Activated CD4-positive, alpha-beta T cell treated with anti-CD3 and anti-CD28 coated beads for 36 hours (primary cell): ENCODE measurements at regions not wholly inside any gene's neighbourhood (a gene's known extent, or its start where the extent isn't known, plus 50 kb on each side); places are given as distances from the start of the nearest gene placed in this dataset.

Experiments
- ATAC-seq: fragments of 200-7000 bp; cut with Tn5 transposase; one replicate; pipeline ENCODE4 v1.10.0; 2021; ENCODE audit warnings: mild to moderate bottlenecking, moderate library complexity
- CTCF ChIA-PET: fragments of 350-600 bp; sonication (Branson Sonifier 250); formaldehyde crosslinking; loops from one replicate; lab custom pipeline; 2021; ENCODE audit warnings: antibody characterized with exemption; lab: Charles Lee
- POLR2A ChIA-PET: fragments of 350-600 bp; sonication (Branson Sonifier 250); formaldehyde crosslinking; loops from one replicate; lab custom pipeline; 2021; ENCODE audit warnings: antibody characterized with exemption, inconsistent platforms; lab: Charles Lee
- DNase-seq: peaks from one replicate; pipeline ENCODE4 v3.0.0-alpha.2; 2020
- H3K27ac Mint-ChIP-seq: one replicate; pipeline ENCODE4 v1.8.0; 2021; ENCODE audit warnings: mixed read lengths
- H3K27me3 Mint-ChIP-seq: one replicate; pipeline ENCODE4 v1.8.0; 2021; ENCODE audit warnings: mixed read lengths
- H3K36me3 Mint-ChIP-seq: one replicate; pipeline ENCODE4 v1.8.0; 2021; ENCODE audit warnings: low read depth, mixed read lengths
- H3K4me1 Mint-ChIP-seq: one replicate; pipeline ENCODE4 v1.8.0; 2021; ENCODE audit warnings: mixed read lengths
- H3K4me3 Mint-ChIP-seq: one replicate; pipeline ENCODE4 v1.8.0; 2021; ENCODE audit warnings: mild to moderate bottlenecking, moderate library complexity, mixed read lengths
- H3K9me3 Mint-ChIP-seq: one replicate; pipeline ENCODE4 v1.8.0; 2021; ENCODE audit warnings: low read depth, mixed read lengths
- intact Hi-C, 2 experiments: fragments of 100-400 bp; cut with DNase I in 1 of 2; cut with micrococcal nuclease in 1 of 2; formaldehyde crosslinking; loops; one replicate each; pipeline versions ENCODE4 v1.14.2 to v1.15.1; 2022 to 2024; cut with DNase I, micrococcal nuclease

DNA sequence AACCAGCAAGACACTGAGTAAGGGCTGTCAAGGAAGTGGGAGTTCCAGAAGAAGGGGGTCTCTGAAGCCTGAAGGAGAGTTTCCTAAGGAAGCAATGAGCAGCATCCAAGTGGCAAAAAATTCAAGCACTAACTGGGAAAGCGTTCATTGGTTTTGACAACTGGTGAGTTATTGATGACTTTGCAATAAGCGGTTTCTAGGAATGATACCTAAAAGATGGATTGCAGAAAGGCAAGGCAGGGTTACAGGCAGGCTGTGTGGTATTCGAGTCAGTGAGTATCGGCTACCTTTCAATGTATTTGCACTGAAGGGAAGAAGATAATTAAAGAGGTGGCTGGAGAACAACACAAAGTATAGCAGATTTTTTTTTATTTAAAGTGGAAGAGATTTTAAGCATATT is 59.3 kb upstream of the NCAM1 start:
- H3K9me3 Mint-ChIP-seq: no peaks in the 10 kb centered on the region
- POLR2A ChIA-PET: no interaction called here
- intact Hi-C loops: no loop called here
- no peak for ATAC-seq
- no peak overlapping the region for H3K4me3 Mint-ChIP-seq
- no peak for DNase-seq
- no peak overlapping the region for H3K27ac Mint-ChIP-seq
- CTCF ChIA-PET: no interaction called here
- no peaks in the 10 kb centered on the region for H3K4me1 Mint-ChIP-seq
- peaks cover 6% of the 10 kb centered on the region for H3K27me3 Mint-ChIP-seq
- no peaks in the 10 kb centered on the region for H3K36me3 Mint-ChIP-seq

DNA sequence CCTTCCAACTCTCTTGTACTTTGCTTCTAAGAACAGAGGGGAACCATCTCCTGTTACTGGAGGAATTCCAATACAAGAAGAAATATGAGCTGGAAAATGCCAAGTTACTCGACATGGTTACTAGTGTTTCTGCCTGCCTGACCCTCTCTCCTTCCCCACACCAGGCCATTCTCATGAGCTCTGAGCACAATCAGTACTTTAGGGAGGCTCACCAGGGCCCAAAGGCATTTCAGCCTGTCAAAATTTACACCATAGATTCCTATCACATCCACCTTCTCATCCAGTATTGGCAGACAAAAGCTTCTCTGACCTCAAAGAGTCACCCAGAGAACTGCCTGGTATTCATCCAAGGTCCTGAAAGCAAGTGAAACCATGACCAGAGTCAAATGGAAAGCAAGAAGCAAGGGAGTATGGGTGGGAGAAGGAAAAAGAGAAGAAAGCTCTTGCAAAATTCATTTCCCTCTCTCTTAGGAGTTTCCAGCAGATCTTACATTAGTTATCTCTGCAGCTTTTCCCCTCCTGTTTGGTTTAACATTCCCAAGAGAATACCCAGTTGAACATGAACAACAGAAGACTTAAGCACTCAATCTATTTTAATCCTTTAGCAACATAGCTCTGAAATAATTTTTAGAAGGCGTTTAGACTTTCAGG is 58.7 kb upstream of the NCAM1 start:
- Mint-ChIP-seq H3K4me1 (no peaks in the 10 kb centered on the region), H3K4me3 (no peak overlapping the region), H3K27ac (no peak overlapping the region), H3K9me3 (no peaks in the 10 kb centered on the region), H3K27me3 (peaks cover 6% of the 10 kb centered on the region), H3K36me3 (no peaks in the 10 kb centered on the region)
- intact Hi-C loops: no loop called here
- DNase-seq (no peak), ATAC-seq (no peak)
- ChIA-PET POLR2A (no interaction called here), CTCF (interaction anchor here (0.6 kb wide), 1 partner anchor 509 kb away, joined by 3 read pairs; no protein-coding TSS in a partner anchor)

DNA sequence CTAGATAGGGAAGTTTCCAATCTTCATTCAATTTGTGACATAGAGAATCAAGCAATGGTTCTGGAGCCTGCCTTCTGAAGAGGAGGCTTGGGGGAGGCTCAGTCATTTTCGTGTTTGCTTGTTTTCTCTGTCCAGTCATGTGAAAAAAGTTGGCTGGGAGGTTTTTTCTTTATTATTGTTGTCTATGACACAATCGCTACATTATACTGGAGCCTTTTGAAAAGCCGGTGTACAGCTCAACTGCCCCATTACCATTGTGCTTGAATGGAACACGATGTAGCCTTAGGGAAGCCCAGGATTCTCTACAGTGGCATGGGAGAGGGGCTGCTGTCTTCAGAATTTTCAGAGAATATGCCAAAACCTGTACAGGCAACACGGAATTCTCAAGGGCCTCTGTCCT is 57.9 kb upstream of the NCAM1 start:
- intact Hi-C loops: no loop called here
- no peaks in the 10 kb centered on the region for H3K4me1 Mint-ChIP-seq
- no peak for ATAC-seq
- no peak overlapping the region for H3K4me3 Mint-ChIP-seq
- POLR2A ChIA-PET: no interaction called here
- H3K27me3 Mint-ChIP-seq: peaks cover 8% of the 10 kb centered on the region
- no peaks in the 10 kb centered on the region for H3K9me3 Mint-ChIP-seq
- DNase-seq: no peak
- no peaks in the 10 kb centered on the region for H3K36me3 Mint-ChIP-seq
- H3K27ac Mint-ChIP-seq: no peak overlapping the region
- CTCF ChIA-PET: no interaction called here

DNA sequence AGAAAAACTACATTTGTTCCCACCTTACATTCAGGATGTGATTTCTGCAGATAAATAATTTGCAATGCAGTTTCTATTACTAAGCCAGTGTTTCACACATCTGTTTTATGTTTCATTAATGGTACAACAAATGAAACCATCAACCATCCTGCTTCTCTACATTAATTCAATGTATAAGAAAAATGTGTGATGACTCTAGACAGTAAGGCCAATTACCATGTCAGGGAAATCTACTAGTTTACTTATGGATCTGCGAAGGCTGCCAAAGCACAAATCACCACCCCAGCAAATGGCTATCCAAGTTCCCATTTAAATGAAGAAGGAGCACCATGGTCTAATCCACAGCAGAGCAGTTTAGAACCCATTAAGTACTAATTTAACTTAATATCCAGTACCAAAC is 50.1 kb upstream of the NCAM1 start:
- intact Hi-C loops: no loop called here
- Mint-ChIP-seq H3K27me3 (peaks cover 14% of the 10 kb centered on the region), H3K4me1 (no peaks in the 10 kb centered on the region), H3K4me3 (no peak overlapping the region), H3K27ac (no peak overlapping the region), H3K9me3 (no peaks in the 10 kb centered on the region), H3K36me3 (no peaks in the 10 kb centered on the region)
- CTCF ChIA-PET: no interaction called here
- ATAC-seq (no peak), DNase-seq (no peak)
- POLR2A ChIA-PET: no interaction called here
